Activated CD4-positive, alpha-beta T cell treated with anti-CD3 and anti-CD28 coated beads for 36 hours (primary cell): ENCODE measurements at regions not wholly inside any gene's neighbourhood (a gene's known extent, or its start where the extent isn't known, plus 50 kb on each side); places are given as distances from the start of the nearest gene placed in this dataset.
A peak's percentile ranks its signal among the peaks of the same experiment; 100 is the strongest.
"Not testable (repeated sequence)": the region's sequence is repeated elsewhere in the genome, so short reads cannot be mapped to it uniquely, and the experiment has no call there.

ENCODE experiments used
- ATAC-seq: fragments of 200-7000 bp; cut with Tn5 transposase; one replicate; pipeline ENCODE4 v1.10.0; 2021; ENCODE audit warnings: mild to moderate bottlenecking, moderate library complexity
- CTCF ChIA-PET: fragments of 350-600 bp; sonication (Branson Sonifier 250); formaldehyde crosslinking; loops from one replicate; lab custom pipeline; 2021; ENCODE audit warnings: antibody characterized with exemption; lab: Charles Lee
- POLR2A ChIA-PET: fragments of 350-600 bp; sonication (Branson Sonifier 250); formaldehyde crosslinking; loops from one replicate; lab custom pipeline; 2021; ENCODE audit warnings: antibody characterized with exemption, inconsistent platforms; lab: Charles Lee
- DNase-seq: peaks from one replicate; pipeline ENCODE4 v3.0.0-alpha.2; 2020
- H3K27ac Mint-ChIP-seq: one replicate; pipeline ENCODE4 v1.8.0; 2021; ENCODE audit warnings: mixed read lengths
- H3K27me3 Mint-ChIP-seq: one replicate; pipeline ENCODE4 v1.8.0; 2021; ENCODE audit warnings: mixed read lengths
- H3K36me3 Mint-ChIP-seq: one replicate; pipeline ENCODE4 v1.8.0; 2021; ENCODE audit warnings: low read depth, mixed read lengths
- H3K4me1 Mint-ChIP-seq: one replicate; pipeline ENCODE4 v1.8.0; 2021; ENCODE audit warnings: mixed read lengths
- H3K4me3 Mint-ChIP-seq: one replicate; pipeline ENCODE4 v1.8.0; 2021; ENCODE audit warnings: mild to moderate bottlenecking, moderate library complexity, mixed read lengths
- H3K9me3 Mint-ChIP-seq: one replicate; pipeline ENCODE4 v1.8.0; 2021; ENCODE audit warnings: low read depth, mixed read lengths
- intact Hi-C, 2 experiments: fragments of 100-400 bp; cut with DNase I in 1 of 2; cut with micrococcal nuclease in 1 of 2; formaldehyde crosslinking; loops; one replicate each; pipeline versions ENCODE4 v1.14.2 to v1.15.1; 2022 to 2024; cut with DNase I, micrococcal nuclease

GRCh38 chr9:42358626-42359247 is 175.3 kb downstream of the SPATA31A6 start:
- ATAC-seq, CTCF ChIA-PET, intact Hi-C loops, DNase-seq, H3K9me3 Mint-ChIP-seq, H3K4me3 Mint-ChIP-seq, H3K36me3 Mint-ChIP-seq, H3K27ac Mint-ChIP-seq, H3K4me1 Mint-ChIP-seq, POLR2A ChIA-PET: not testable (repeated sequence)
- peaks cover 16% of the 10 kb centered on the region for H3K27me3 Mint-ChIP-seq

- CTCF ChIA-PET, ATAC-seq, POLR2A ChIA-PET, H3K27ac Mint-ChIP-seq, intact Hi-C loops, H3K36me3 Mint-ChIP-seq, H3K4me1 Mint-ChIP-seq, DNase-seq, H3K4me3 Mint-ChIP-seq, H3K27me3 Mint-ChIP-seq, H3K9me3 Mint-ChIP-seq: not testable (repeated sequence)
Measured at GRCh38 chr9:42364410-42365243, 181.2 kb downstream of the SPATA31A6 start.

GRCh38 chr9:42365244-42365945 is 181.9 kb downstream of the SPATA31A6 start:
- intact Hi-C loops: not testable (repeated sequence)
- peak; percentile 53 for ATAC-seq

GRCh38 chr9:42368279-42368881 is 184.9 kb downstream of the SPATA31A6 start:
- H3K4me3 Mint-ChIP-seq, DNase-seq, ATAC-seq, H3K9me3 Mint-ChIP-seq, H3K27ac Mint-ChIP-seq, H3K36me3 Mint-ChIP-seq, H3K27me3 Mint-ChIP-seq, intact Hi-C loops, H3K4me1 Mint-ChIP-seq, POLR2A ChIA-PET, CTCF ChIA-PET: not testable (repeated sequence)

More at GRCh38 chr9:42365244-42365945, 181.9 kb downstream of the SPATA31A6 start:
- POLR2A ChIA-PET, H3K36me3 Mint-ChIP-seq, H3K9me3 Mint-ChIP-seq, H3K4me3 Mint-ChIP-seq, H3K27ac Mint-ChIP-seq, DNase-seq, H3K4me1 Mint-ChIP-seq, H3K27me3 Mint-ChIP-seq, CTCF ChIA-PET: not testable (repeated sequence)

GRCh38 chr9:42370172-42370571 is 186.7 kb downstream of the SPATA31A6 start:
- CTCF ChIA-PET, H3K9me3 Mint-ChIP-seq, H3K27ac Mint-ChIP-seq, intact Hi-C loops, H3K4me1 Mint-ChIP-seq, ATAC-seq, POLR2A ChIA-PET, H3K27me3 Mint-ChIP-seq, H3K36me3 Mint-ChIP-seq, H3K4me3 Mint-ChIP-seq, DNase-seq: not testable (repeated sequence)

GRCh38 chr9:42371417-42371816 is 188.0 kb downstream of the SPATA31A6 start:
- intact Hi-C loops, H3K9me3 Mint-ChIP-seq, H3K4me1 Mint-ChIP-seq, DNase-seq, POLR2A ChIA-PET, H3K27ac Mint-ChIP-seq, H3K27me3 Mint-ChIP-seq, CTCF ChIA-PET, ATAC-seq, H3K4me3 Mint-ChIP-seq, H3K36me3 Mint-ChIP-seq: not testable (repeated sequence)

- CTCF ChIA-PET, H3K4me3 Mint-ChIP-seq, DNase-seq, H3K27me3 Mint-ChIP-seq, H3K27ac Mint-ChIP-seq, ATAC-seq, H3K36me3 Mint-ChIP-seq, H3K9me3 Mint-ChIP-seq, POLR2A ChIA-PET, H3K4me1 Mint-ChIP-seq, intact Hi-C loops: not testable (repeated sequence)
Measured at GRCh38 chr9:42377530-42378417, 194.3 kb downstream of the SPATA31A6 start.

- ChIA-PET CTCF (no interaction called here), POLR2A (no interaction called here)
- no peaks in the 10 kb centered on the region for H3K27me3 Mint-ChIP-seq
- peaks cover 8% of the 10 kb centered on the region for H3K9me3 Mint-ChIP-seq
- ATAC-seq (no peak), DNase-seq (no peak)
- H3K4me3 Mint-ChIP-seq: no peak overlapping the region
- no peaks in the 10 kb centered on the region for H3K4me1 Mint-ChIP-seq
- intact Hi-C loops: no loop called here
- H3K36me3 Mint-ChIP-seq: no peaks in the 10 kb centered on the region
- no peak overlapping the region for H3K27ac Mint-ChIP-seq
Measured at GRCh38 chr9:42378418-42378815, 195.0 kb downstream of the SPATA31A6 start.

- H3K4me1 Mint-ChIP-seq, POLR2A ChIA-PET, H3K36me3 Mint-ChIP-seq, H3K4me3 Mint-ChIP-seq, H3K27ac Mint-ChIP-seq, H3K27me3 Mint-ChIP-seq, ATAC-seq, CTCF ChIA-PET, DNase-seq, H3K9me3 Mint-ChIP-seq, intact Hi-C loops: not testable (repeated sequence)
Measured at GRCh38 chr9:42379602-42380001, 196.1 kb downstream of the SPATA31A6 start.

GRCh38 chr9:42384585-42384984 is 201.1 kb downstream of the SPATA31A6 start:
- H3K4me3 Mint-ChIP-seq, DNase-seq, H3K9me3 Mint-ChIP-seq, intact Hi-C loops, H3K27ac Mint-ChIP-seq, H3K36me3 Mint-ChIP-seq, ATAC-seq, POLR2A ChIA-PET, H3K27me3 Mint-ChIP-seq, CTCF ChIA-PET, H3K4me1 Mint-ChIP-seq: not testable (repeated sequence)
